ENCODE measurements at regions not wholly inside any gene's neighbourhood (a gene's known extent, or its start where the extent isn't known, plus 50 kb on each side); places are given as distances from the start of the nearest gene placed in this dataset.

- no peak for DNase-seq
- intact Hi-C loops (cut with DNase I): no loop called here
These were observed 431.8 kb downstream of the BCOR start for GRCh38 chrX:39665830-39666518.

GRCh38 chrX:39667191-39667590, 430.6 kb downstream of the BCOR start:
- intact Hi-C loops (cut with DNase I): no loop called here
- DNase-seq: no peak

- no peak for DNase-seq
- intact Hi-C loops (cut with DNase I): no loop called here
These were observed 429.8 kb downstream of the BCOR start for GRCh38 chrX:39667736-39668482.

GRCh38 chrX:39669668-39670067, 428.1 kb downstream of the BCOR start:
- DNase-seq: no peak
- intact Hi-C loops (cut with DNase I): no loop called here

- DNase-seq: no peak
- intact Hi-C loops (cut with DNase I): no loop called here
These were observed 427.5 kb downstream of the BCOR start for GRCh38 chrX:39670281-39670680.

- no peak for DNase-seq
- intact Hi-C loops (cut with DNase I): no loop called here
These were observed 425.4 kb downstream of the BCOR start for GRCh38 chrX:39672405-39672804.

- intact Hi-C loops (cut with DNase I): no loop called here
- DNase-seq: no peak
These were observed 423.1 kb downstream of the BCOR start for GRCh38 chrX:39674490-39675161.

- intact Hi-C loops (cut with DNase I): no loop called here
These were observed 422.6 kb downstream of the BCOR start for GRCh38 chrX:39675162-39675553.

GRCh38 chrX:39675619-39676018, 422.1 kb downstream of the BCOR start:
- intact Hi-C loops (cut with DNase I): no loop called here
- peak in 22 of 42 donors; percentile 9 to 69 (median 38) for DNase-seq

More at GRCh38 chrX:39675162-39675553, 422.6 kb downstream of the BCOR start:
- no peak for DNase-seq

- intact Hi-C loops (cut with DNase I): no loop called here
- peak in 3 of 42 donors; percentile 6 to 35 (median 12) for DNase-seq
These were observed 421.3 kb downstream of the BCOR start for GRCh38 chrX:39676434-39676833.

- DNase-seq: peak in 1 of 42 donors; percentile 32
- intact Hi-C loops (cut with DNase I): no loop called here
These were observed 420.2 kb downstream of the BCOR start for GRCh38 chrX:39677585-39677977.

- intact Hi-C loops (cut with DNase I): loop anchor here (1.0 kb wide), 1 partner anchor 25 kb away; no protein-coding TSS in a partner anchor
- DNase-seq: peak; percentile 69 to 91 (median 82)
These were observed 419.6 kb downstream of the BCOR start for GRCh38 chrX:39677978-39678791.

GRCh38 chrX:39678914-39679313, 418.8 kb downstream of the BCOR start:
- peak in 23 of 42 donors; percentile 7 to 61 (median 31) for DNase-seq
- intact Hi-C loops (cut with DNase I): loop anchor here (1.0 kb wide), 1 partner anchor 26 kb away; no protein-coding TSS in a partner anchor

- intact Hi-C loops (cut with DNase I): no loop called here
- DNase-seq: no peak
These were observed 418.1 kb downstream of the BCOR start for GRCh38 chrX:39679497-39680157.

GRCh38 chrX:39681885-39682284, 415.9 kb downstream of the BCOR start:
- intact Hi-C loops (cut with DNase I): no loop called here
- DNase-seq: no peak

- intact Hi-C loops (cut with DNase I): no loop called here
These were observed 415.0 kb downstream of the BCOR start for GRCh38 chrX:39682778-39683177.

GRCh38 chrX:39688219-39688575, 409.6 kb downstream of the BCOR start:
- intact Hi-C loops (cut with DNase I): no loop called here
- no peak for DNase-seq

More at GRCh38 chrX:39682778-39683177, 415.0 kb downstream of the BCOR start:
- no peak for DNase-seq

- intact Hi-C loops (cut with DNase I): no loop called here
- peak; percentile 7 to 87 (median 68) for DNase-seq
These were observed 409.0 kb downstream of the BCOR start for GRCh38 chrX:39688576-39689375.

All from head of caudate nucleus (tissue), 42 donors.